ENCODE measurements at regions not wholly inside any gene's neighbourhood (a gene's known extent, or its start where the extent isn't known, plus 50 kb on each side); places are given as distances from the start of the nearest gene placed in this dataset.

- Histone ChIP-seq H3K9me3 (no peaks in the 10 kb centered on the region), H3K4me3 (no peak overlapping the region), H3K36me3 (ENCODE audit: low read depth) (no peaks in the 10 kb centered on the region), H3K4me1 (ENCODE audit: low read depth) (no peaks in the 10 kb centered on the region)
- no peak for DNase-seq
- ATAC-seq: no peak
- no peak for TF ChIP-seq CTCF (IDR thresholded peaks at IDR 0.05)
- intact Hi-C loops (cut with DNase I, micrococcal nuclease): no loop called here
Measured at GRCh38 chr5:92102313-92102712, 719.2 kb upstream of the ARRDC3 start.

GRCh38 chr5:92092239-92092638 lies 709.1 kb upstream of the ARRDC3 start:
- no peak for DNase-seq
- intact Hi-C loops (cut with DNase I, micrococcal nuclease): no loop called here
- Histone ChIP-seq H3K9me3 (no peaks in the 10 kb centered on the region), H3K4me3 (no peak overlapping the region), H3K4me1 (ENCODE audit: low read depth) (no peaks in the 10 kb centered on the region), H3K36me3 (ENCODE audit: low read depth) (no peaks in the 10 kb centered on the region)
- TF ChIP-seq CTCF (IDR thresholded peaks at IDR 0.05): no peak
- no peak for ATAC-seq

GRCh38 chr5:92086059-92086811 lies 703.1 kb upstream of the ARRDC3 start:
- Histone ChIP-seq H3K36me3 (ENCODE audit: low read depth) (no peaks in the 10 kb centered on the region), H3K9me3 (no peaks in the 10 kb centered on the region), H3K4me3 (no peak overlapping the region), H3K4me1 (ENCODE audit: low read depth) (no peaks in the 10 kb centered on the region)
- intact Hi-C loops (cut with DNase I, micrococcal nuclease): no loop called here
- no peak for TF ChIP-seq CTCF (IDR thresholded peaks at IDR 0.05)
- no peak for ATAC-seq
- DNase-seq: no peak

- DNase-seq (no peak), ATAC-seq (no peak)
- H3K4me3 ChIP-seq: no peak overlapping the region
- no peaks in the 10 kb centered on the region for H3K36me3 ChIP-seq (ENCODE audit: low read depth)
- TF ChIP-seq CTCF (IDR thresholded peaks at IDR 0.05): no peak
- no peaks in the 10 kb centered on the region for H3K9me3 ChIP-seq
- H3K4me1 ChIP-seq (ENCODE audit: low read depth): no peaks in the 10 kb centered on the region
- intact Hi-C loops (cut with DNase I, micrococcal nuclease): no loop called here
Measured at GRCh38 chr5:92081958-92082712, 699.0 kb upstream of the ARRDC3 start.

GRCh38 chr5:92070786-92071185 lies 687.7 kb upstream of the ARRDC3 start:
- no peak for TF ChIP-seq CTCF (IDR thresholded peaks at IDR 0.05)
- DNase-seq (no peak), ATAC-seq (no peak)
- H3K4me1 ChIP-seq (ENCODE audit: low read depth): no peaks in the 10 kb centered on the region
- no peaks in the 10 kb centered on the region for H3K36me3 ChIP-seq (ENCODE audit: low read depth)
- intact Hi-C loops (cut with DNase I, micrococcal nuclease): no loop called here
- H3K9me3 ChIP-seq: no peaks in the 10 kb centered on the region
- no peak overlapping the region for H3K4me3 ChIP-seq

All from mucosa of descending colon (tissue), 3 donors.